ENCODE measurements at regions not wholly inside any gene's neighbourhood (a gene's known extent, or its start where the extent isn't known, plus 50 kb on each side); places are given as distances from the start of the nearest gene placed in this dataset.

- H3K4me3 ChIP-seq = no peak overlapping the region
- H3K27me3 ChIP-seq = no peaks in the 10 kb centered on the region
- intact Hi-C loops (cut with DNase I; ENCODE audit: low total_unique reads) (no loop called here), in situ Hi-C loops (cut with MboI; ENCODE audit: low sequenced_read_pairs in 4 of 4) (no loop called here)
- ATAC-seq (no peak), DNase-seq (no peak)
- no peaks in the 10 kb centered on the region for H3K36me3 ChIP-seq
- H3K4me1 ChIP-seq = peaks cover 17 to 20% of the 10 kb centered on the region in 2 donors
- H3K9me3 ChIP-seq = no peaks in the 10 kb centered on the region
- H3K27ac ChIP-seq = no peak overlapping the region
- no peak for TF ChIP-seq POLR2A (IDR thresholded peaks at IDR 0.05)
- TF ChIP-seq, protein P1, sequence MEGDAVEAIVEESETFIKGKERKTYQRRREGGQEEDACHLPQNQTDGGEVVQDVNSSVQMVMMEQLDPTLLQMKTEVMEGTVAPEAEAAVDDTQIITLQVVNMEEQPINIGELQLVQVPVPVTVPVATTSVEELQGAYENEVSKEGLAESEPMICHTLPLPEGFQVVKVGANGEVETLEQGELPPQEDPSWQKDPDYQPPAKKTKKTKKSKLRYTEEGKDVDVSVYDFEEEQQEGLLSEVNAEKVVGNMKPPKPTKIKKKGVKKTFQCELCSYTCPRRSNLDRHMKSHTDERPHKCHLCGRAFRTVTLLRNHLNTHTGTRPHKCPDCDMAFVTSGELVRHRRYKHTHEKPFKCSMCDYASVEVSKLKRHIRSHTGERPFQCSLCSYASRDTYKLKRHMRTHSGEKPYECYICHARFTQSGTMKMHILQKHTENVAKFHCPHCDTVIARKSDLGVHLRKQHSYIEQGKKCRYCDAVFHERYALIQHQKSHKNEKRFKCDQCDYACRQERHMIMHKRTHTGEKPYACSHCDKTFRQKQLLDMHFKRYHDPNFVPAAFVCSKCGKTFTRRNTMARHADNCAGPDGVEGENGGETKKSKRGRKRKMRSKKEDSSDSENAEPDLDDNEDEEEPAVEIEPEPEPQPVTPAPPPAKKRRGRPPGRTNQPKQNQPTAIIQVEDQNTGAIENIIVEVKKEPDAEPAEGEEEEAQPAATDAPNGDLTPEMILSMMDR (IDR thresholded peaks at IDR 0.05 in 4 of 5, conservative IDR thresholded peaks at IDR 0.05 in 1 of 5) = no peak
These were observed 78.4 kb downstream of the ADAMTS15 start for GRCh38 chr11:130526846-130527245.

GRCh38 chr11:130527636-130528297 lies 79.3 kb downstream of the ADAMTS15 start:
- intact Hi-C loops (cut with DNase I; ENCODE audit: low total_unique reads) = no loop called here
- ATAC-seq (no peak), DNase-seq (no peak)
- Histone ChIP-seq H3K4me1 (peaks cover 9 to 12% of the 10 kb centered on the region in 2 donors), H3K27ac (no peak overlapping the region), H3K36me3 (no peaks in the 10 kb centered on the region), H3K27me3 (no peaks in the 10 kb centered on the region), H3K9me3 (no peaks in the 10 kb centered on the region), H3K4me3 (no peak overlapping the region)
- TF ChIP-seq POLR2A (IDR thresholded peaks at IDR 0.05) = no peak
- TF ChIP-seq, protein P1 (IDR thresholded peaks at IDR 0.05 in 4 of 5, conservative IDR thresholded peaks at IDR 0.05 in 1 of 5) = no peak
- in situ Hi-C loops (cut with MboI; ENCODE audit: low sequenced_read_pairs in 4 of 4) = no loop called here

DNA sequence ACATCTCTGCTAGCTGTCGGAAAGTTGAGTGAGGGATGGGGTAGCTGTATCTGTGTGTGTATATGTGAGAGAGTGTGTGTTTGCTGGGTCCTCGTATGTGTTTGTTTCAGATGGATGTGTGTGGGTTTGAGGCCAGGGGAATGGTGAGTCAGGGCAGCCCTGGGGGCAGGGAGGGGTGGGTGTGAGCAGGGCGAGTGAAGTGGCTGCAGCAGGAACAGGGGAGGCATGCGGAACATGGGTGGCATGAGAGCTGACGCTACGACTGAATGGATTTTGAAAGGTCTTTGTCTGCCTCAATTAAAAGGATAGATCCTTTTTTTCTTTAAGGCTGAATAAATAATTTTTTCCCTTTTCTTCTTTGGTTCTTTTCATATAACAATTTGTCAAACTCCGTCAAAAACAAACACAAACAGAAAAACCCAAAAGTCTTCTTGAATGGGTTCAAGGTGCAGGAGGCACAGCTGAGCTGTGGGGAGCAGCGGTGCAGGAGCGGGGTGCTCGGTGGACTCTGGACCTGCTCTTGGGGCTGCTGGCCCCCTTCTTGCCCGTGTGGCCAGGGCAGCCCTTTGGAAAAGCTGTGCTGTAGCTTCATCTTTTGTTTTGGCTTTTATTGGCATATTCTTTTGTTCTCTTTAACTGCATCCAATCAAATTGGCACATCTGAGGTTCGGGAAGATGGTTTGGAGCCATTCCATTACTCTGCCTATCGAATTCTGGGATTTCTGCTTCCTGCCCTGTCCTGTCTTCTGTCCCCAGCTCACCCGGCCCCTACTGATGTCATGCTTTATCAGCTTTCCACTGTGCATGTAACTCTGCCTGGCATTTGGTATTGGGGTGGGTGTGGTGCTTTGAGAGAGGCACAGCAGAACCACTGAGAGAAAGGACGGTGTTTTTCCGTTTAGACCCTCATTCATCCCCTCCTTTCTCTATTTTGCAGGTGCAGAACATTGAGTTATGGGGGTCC lies 80.1 kb downstream of the ADAMTS15 start:
- intact Hi-C loops (cut with DNase I; ENCODE audit: low total_unique reads) = no loop called here
- no peak for ATAC-seq
- no peak overlapping the region for H3K27ac ChIP-seq

GRCh38 chr11:130529366-130529765 lies 80.9 kb downstream of the ADAMTS15 start:
- DNase-seq = no peak
- Histone ChIP-seq H3K27me3 (no peaks in the 10 kb centered on the region), H3K36me3 (no peaks in the 10 kb centered on the region), H3K9me3 (no peaks in the 10 kb centered on the region), H3K27ac (no peak overlapping the region), H3K4me3 (no peak overlapping the region), H3K4me1 (no peaks in the 10 kb centered on the region)
- in situ Hi-C loops (cut with MboI; ENCODE audit: low sequenced_read_pairs in 4 of 4) (no loop called here), intact Hi-C loops (cut with DNase I; ENCODE audit: low total_unique reads) (no loop called here)
- ATAC-seq = no peak
- no peak for TF ChIP-seq POLR2A (IDR thresholded peaks at IDR 0.05)

More for the DNA sequence above, 80.1 kb downstream of the ADAMTS15 start:
- H3K4me3 ChIP-seq = no peak overlapping the region
- peaks cover under 1 to 4% of the 10 kb centered on the region in 2 donors for H3K4me1 ChIP-seq
- in situ Hi-C loops (cut with MboI; ENCODE audit: low sequenced_read_pairs in 4 of 4) = no loop called here
- no peaks in the 10 kb centered on the region for H3K9me3 ChIP-seq
- no peak for DNase-seq
- H3K27me3 ChIP-seq = no peaks in the 10 kb centered on the region
- no peaks in the 10 kb centered on the region for H3K36me3 ChIP-seq
- TF ChIP-seq, protein P1 (IDR thresholded peaks at IDR 0.05 in 4 of 5, conservative IDR thresholded peaks at IDR 0.05 in 1 of 5) = no peak
- TF ChIP-seq POLR2A (IDR thresholded peaks at IDR 0.05) = no peak

- ATAC-seq = no peak
- no peaks in the 10 kb centered on the region for H3K36me3 ChIP-seq
- no peaks in the 10 kb centered on the region for H3K27me3 ChIP-seq
- in situ Hi-C loops (cut with MboI; ENCODE audit: low sequenced_read_pairs in 4 of 4) (no loop called here), intact Hi-C loops (cut with DNase I; ENCODE audit: low total_unique reads) (no loop called here)
- DNase-seq = no peak
- TF ChIP-seq, protein P1 (IDR thresholded peaks at IDR 0.05 in 4 of 5, conservative IDR thresholded peaks at IDR 0.05 in 1 of 5) = no peak
- TF ChIP-seq POLR2A (IDR thresholded peaks at IDR 0.05) = no peak
- H3K27ac ChIP-seq = no peak overlapping the region
- no peak overlapping the region for H3K4me3 ChIP-seq
- no peaks in the 10 kb centered on the region for H3K9me3 ChIP-seq
- no peaks in the 10 kb centered on the region for H3K4me1 ChIP-seq
These were observed 82.6 kb downstream of the ADAMTS15 start for GRCh38 chr11:130531061-130531460.

Data from gastrocnemius medialis (tissue), 4 donors.